Kidney capillary endothelial cell (primary cell): ENCODE measurements at regions not wholly inside any gene's neighbourhood (a gene's known extent, or its start where the extent isn't known, plus 50 kb on each side); places are given as distances from the start of the nearest gene placed in this dataset.
"Not testable (repeated sequence)": the region's sequence is repeated elsewhere in the genome, so short reads cannot be mapped to it uniquely, and the experiment has no call there.

Experiments
- DNase-seq: peaks from one replicate; pipeline ENCODE4 v3.0.0-alpha.2; 2018; ENCODE audit warnings: low spot score

DNA sequence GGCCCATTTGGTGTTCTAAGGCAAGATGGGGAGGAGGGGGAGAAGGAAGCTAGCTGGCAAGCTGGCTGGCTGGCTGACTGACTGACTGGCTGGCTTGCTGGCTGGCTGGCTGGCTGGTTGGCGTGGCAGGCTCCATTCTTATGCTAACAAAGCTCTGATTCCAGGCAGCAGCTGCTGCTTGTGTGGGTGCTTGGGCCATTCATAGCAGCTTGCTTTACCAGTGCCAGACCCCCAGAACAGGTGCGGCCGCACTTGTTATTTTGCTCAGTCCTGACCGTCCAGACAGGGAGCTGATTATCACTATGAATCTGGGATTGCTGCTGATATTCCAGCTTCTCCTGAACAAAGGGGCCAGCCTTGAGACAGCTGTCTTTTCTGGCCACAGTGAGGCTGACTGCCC lies 131.2 kb upstream of the PAK3 start:
- DNase-seq, result no peak

DNA sequence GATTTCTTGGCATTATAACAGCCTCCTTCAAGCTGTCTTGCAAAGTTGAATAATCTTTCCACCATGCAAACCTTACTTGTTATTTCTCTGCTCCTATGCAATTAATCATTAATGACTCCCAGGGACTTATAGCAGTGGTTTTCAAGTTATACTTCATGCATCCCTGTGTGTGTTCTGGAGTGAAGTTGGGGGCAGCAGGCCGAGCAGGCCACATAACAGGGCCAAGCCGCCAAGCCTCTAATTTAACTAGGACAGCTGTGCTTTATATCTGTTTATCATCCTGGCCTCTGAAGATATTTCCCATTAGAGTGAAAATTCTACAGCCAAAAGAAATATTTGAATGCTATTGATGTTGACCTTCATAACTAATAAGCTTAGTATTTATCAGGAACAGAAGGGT lies 133.5 kb upstream of the PAK3 start:
- DNase-seq, result no peak

- DNase-seq, result no peak
These were observed 140.3 kb upstream of the PAK3 start for GRCh38 chrX:110955706-110956105.

- no peak for DNase-seq
These were observed 141.4 kb upstream of the PAK3 start for GRCh38 chrX:110954428-110955100.

DNA sequence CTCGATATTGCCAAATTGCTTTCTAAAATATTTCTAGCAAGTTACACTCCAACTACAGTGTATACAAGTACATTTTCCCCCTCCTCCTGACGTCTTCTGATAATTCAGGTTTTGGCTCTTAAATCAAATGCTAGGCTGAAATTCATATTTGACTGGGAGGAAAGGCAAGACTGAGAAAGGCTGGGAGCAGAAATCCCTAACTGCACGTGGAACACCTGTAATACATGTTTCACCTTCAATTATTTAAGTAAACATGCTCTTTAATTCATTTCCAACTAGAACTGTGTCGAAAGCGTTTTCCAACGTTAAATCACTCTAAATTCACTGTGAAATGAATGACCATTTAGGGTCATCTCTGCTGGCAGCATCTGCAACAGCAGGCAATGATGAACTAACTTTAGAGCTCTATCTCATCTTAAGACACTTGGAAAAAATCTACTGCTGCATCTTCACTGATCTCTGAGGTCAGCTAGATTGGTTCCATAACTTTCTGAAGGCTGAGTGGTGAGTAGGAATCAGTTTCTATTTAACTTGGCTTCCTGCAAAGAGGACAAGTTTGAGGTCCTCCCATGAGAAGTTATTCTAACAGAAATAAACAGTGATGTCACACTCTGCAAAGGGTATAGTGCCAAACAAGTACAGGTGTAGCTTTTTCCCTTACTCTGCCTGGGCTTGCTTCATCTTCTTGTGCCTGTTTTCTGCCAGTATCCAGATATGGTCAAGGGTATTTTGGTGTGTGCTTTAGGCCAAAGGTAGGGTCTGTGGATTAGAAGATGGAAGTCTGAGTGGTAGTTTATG lies 144.3 kb upstream of the PAK3 start:
- no peak for DNase-seq

DNA sequence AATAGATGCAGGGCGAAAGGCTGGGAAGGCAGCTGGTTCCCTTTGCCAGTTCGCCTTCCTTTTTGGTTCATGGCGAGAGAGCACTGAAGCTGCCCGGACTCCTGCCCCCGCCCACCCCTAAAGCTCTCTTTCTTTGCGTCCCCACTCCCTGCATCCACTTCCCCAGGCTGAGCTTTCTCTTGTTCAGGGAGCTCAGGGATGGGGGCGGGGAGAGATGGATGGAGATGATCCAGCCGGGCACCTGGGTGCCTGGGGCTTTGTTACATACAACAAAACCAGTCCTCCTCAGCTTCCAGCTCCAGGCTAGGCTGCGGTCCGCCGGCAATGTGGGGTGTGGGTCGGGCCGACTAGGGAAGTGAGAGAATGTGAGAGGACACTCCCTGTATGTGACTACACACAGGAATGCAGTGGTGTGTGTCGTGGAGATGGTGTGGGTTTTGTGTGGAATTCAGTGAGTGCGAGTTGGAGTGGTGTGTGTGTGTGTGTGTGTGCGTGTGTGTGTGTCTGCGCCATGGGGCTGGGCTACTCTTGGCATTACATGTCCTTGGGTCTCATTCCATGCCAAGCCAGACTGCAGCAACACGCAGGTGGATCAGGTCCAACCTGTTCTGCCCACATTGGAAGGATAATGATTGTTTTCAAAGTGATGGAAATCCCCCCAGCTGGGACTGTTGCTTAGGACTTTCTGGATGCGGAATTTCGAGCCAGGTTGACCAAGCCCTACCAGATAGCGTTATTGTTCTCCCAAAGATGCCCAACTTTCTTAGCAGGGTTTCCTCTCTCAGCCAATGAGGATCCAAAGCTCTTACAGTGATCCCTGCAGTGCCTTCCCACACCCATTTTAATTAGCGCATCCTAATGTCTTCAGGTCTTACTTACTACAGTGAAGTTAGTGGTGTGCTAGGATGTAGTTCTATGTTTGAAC lies 149.4 kb upstream of the CHRDL1 start:
- DNase-seq, result no peak

- no peak for DNase-seq
These were observed 148.7 kb upstream of the CHRDL1 start for GRCh38 chrX:110944311-110944750.

DNA sequence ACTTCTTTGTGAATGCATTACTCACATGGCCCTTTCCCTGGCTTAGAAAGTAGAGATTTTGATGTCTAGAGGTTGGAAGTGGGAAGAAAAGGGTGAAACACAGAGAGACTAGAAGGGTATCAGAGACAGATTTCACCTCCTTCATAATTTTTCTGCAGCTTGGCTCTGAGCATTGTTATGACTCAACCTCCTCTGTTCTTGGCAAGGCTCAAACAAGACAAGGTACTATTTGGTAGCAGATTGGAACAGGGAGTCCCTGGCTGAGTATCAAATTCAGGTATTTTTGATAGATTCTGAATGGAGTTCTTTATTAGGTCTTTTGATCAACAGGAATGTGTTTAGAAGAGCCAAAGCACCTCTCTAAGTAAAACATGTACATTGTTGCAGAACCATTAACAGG lies 146.3 kb upstream of the CHRDL1 start:
- DNase-seq, result no peak

GRCh38 chrX:110938977-110939732 lies 143.5 kb upstream of the CHRDL1 start:
- DNase-seq, result no peak

DNA sequence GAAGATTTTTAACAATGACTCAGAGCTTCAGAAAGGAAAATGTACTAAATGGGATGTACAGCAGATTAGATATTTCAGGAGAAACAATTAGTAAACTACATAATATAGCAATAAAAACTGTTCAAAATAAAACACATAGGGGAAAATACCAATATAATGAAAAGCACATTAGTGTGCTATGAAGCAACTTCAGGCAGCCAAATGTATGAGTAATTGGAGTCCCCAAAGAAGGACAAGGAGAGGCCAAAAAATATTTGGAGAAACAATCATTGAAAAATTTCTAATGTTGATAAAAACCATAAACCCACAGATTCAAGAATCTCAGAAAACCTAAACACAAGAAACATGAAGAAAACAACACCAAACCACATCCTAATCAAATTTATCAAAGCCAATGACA lies 129.3 kb upstream of the CHRDL1 start:
- DNase-seq, result no peak

- no peak for DNase-seq
These were observed 125.4 kb upstream of the CHRDL1 start for GRCh38 chrX:110920991-110921390.

GRCh38 chrX:110915570-110915969 lies 120.0 kb upstream of the CHRDL1 start:
- DNase-seq, result no peak

DNA sequence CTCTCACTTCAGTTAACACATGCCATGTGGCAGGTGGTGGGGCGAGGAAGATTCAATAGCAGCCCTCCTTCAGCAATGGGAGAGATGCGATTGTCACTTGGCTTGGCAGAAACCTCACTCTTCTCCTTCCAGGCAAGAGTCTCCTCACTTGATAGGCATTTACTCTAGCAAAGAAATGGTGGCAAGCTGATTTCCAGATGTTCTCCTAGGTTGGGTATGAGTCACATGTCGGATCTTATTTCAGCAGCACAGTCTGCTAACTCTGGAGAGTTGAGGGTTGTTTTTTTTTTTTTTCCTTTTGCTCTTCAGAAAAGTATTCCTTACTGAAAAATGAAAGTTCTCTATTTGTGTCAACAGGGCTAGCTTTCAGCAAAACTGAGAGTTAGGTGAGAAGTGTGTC lies 119.5 kb upstream of the CHRDL1 start:
- DNase-seq, result no peak

DNA sequence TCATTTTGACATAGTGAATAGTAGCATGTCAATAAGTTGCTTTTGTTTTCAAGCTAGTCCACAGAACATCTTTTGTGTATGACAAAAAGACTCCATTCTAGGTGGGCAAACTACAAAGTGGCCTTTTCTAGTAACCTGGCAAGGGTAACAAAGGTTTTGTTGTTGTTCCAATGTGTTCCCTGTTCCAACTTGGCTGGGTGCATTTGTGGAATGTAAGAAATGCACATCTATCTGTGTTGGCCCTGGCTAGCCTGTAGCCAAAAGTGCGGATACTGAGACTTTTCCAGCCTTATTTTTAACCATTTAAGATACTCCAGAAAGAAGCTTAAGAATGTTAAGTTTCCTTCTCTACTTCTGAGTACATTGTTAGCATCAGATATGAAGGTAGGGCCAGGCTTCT lies 118.7 kb upstream of the CHRDL1 start:
- DNase-seq, result no peak

GRCh38 chrX:110904747-110905146 lies 109.1 kb upstream of the CHRDL1 start:
- DNase-seq, result not testable (repeated sequence)

- no peak for DNase-seq
These were observed 86.4 kb upstream of the CHRDL1 start for GRCh38 chrX:110881971-110882370.

- DNase-seq, result no peak
These were observed 81.7 kb upstream of the CHRDL1 start for GRCh38 chrX:110877326-110877725.

DNA sequence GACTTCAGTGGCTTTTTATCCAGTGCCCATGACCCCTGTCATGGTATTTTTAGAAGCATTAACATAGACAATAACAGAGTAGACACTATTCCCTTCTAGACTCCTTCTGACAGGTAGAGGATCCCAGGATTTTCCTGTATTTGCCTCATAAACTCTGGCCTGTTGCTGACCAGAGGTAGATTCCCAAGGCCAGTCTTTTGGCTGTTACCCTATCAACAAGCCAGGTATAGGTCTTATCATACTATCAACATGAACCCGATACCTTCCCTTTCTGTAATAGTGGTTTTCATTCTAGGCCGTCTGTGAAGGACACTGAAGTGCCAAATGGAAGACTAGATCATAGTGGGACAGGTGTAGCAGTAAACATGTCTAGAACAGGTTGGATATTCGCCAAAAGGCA lies 76.2 kb upstream of the CHRDL1 start:
- DNase-seq, result no peak

DNA sequence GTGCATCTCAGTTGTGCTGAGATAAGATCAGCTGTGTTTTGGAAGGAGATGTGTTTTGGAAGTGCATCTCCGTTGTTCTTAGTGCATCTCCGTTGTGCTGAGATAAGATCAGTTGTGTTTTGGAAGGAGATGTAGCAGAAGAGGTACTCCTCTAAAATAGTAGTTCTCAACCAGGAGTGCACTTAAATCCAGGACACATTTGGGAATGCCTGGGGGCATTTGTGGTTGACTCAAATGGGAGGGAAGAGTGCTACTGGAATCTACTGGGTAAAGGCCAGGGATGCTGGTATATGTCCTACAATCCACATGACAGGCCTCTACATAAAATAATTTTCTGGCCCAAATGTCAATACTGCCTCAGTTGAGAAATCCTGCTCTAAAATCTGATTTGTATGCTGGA lies 70.8 kb upstream of the CHRDL1 start:
- DNase-seq, result no peak

DNA sequence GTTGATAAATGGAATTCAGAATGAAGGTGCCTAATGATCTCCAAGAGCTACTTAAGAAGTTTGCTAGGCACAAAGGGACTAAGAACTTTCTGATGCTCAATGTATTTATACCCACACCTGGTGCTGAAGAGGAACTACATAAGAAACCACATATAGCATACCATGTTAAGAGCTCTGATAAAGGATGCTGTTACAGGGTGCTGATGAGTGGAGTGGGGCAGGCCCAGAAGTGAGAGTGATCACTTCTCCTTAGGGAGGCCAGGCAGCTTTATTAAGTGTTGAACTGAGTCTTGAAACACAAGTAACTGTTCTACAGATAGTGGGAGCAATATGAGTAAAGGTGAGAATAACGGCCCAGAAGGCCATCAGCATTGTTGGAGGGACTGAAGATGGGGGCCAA lies 68.3 kb upstream of the CHRDL1 start:
- no peak for DNase-seq

- no peak for DNase-seq
These were observed 62.9 kb upstream of the CHRDL1 start for GRCh38 chrX:110858565-110858964.

- no peak for DNase-seq
These were observed 58.0 kb upstream of the CHRDL1 start for GRCh38 chrX:110853610-110854009.
